SK-N-SH (cell line): ENCODE measurements at regions not wholly inside any gene's neighbourhood (a gene's known extent, or its start where the extent isn't known, plus 50 kb on each side); places are given as distances from the start of the nearest gene placed in this dataset.

ENCODE experiments used
- CTCF ChIA-PET: fragments of 300-600, 350-600 bp; formaldehyde crosslinking; extraction: SDS; loops from one replicate; lab custom pipeline; 2021; lab: Yijun Ruan, JAX
- POLR2A ChIA-PET: fragments of 350-600 bp; sonication (Branson Sonifier 250); formaldehyde crosslinking; extraction: SDS; loops from one replicate; lab custom pipeline; 2020; ENCODE audit warnings: antibody characterized with exemption, inconsistent platforms; lab: Yijun Ruan, JAX
- DNase-seq: peaks from one replicate; pipeline ENCODE4 v3.0.0; 2012
- H2AFZ ChIP-seq: fragments of 200-600 bp; sonication (generic); 2 replicates; pipeline ENCODE4 v1.8.1; 2016; ENCODE audit warnings: antibody characterized with exemption, mild to moderate bottlenecking, low read depth
- H3F3A ChIP-seq: fragments of 200-600 bp; sonication (generic); replicated peaks from 2 replicates; pipeline ENCODE3; 2016; ENCODE audit warnings: antibody characterized with exemption, mild to moderate bottlenecking; ENCODE audit not compliant: insufficient read depth
- H3K27ac ChIP-seq, 2 experiments: fragments of 200-500 bp in 1 of 2; fragments of 200-600 bp in 1 of 2; sonication (Bioruptor generic) in 1 of 2; sonication (generic), shearing (Covaris generic) in 1 of 2; 2 replicates each; pipeline versions ENCODE4 v1.5.1 to v1.6.1; 2014 to 2016; ENCODE audit warnings: low read depth in 2 of 2, inconsistent platforms in 1 of 2, low read length in 1 of 2, mild to moderate bottlenecking in 1 of 2, mixed read lengths in 1 of 2
- H3K27me3 ChIP-seq: fragments of 200-600 bp; sonication (generic), shearing (Covaris generic); 2 replicates; pipeline ENCODE4 v1.6.1; 2016; ENCODE audit warnings: mixed run types; ENCODE audit not compliant: insufficient read depth
- H3K36me3 ChIP-seq, 2 experiments: fragments of 200-500 bp in 1 of 2; fragments of 200-600 bp in 1 of 2; sonication (Bioruptor generic) in 1 of 2; sonication (generic) in 1 of 2; replicated peaks in 1 of 2; 2 replicates each; pipeline versions ENCODE3 to v1.5.1; 2014 to 2016; ENCODE audit warnings: low read length in 1 of 2, mild to moderate bottlenecking in 1 of 2; ENCODE audit not compliant: insufficient read depth in 2 of 2, control insufficient read depth in 1 of 2
- H3K4me1 ChIP-seq, 2 experiments: fragments of 200-500 bp in 1 of 2; fragments of 200-600 bp in 1 of 2; sonication (Bioruptor generic) in 1 of 2; sonication (generic), shearing (Covaris generic) in 1 of 2; 2 replicates each; pipeline versions ENCODE4 v1.5.1 to v1.6.1; 2014 to 2016; ENCODE audit warnings: low read depth in 1 of 2, low read length in 1 of 2, mixed run types in 1 of 2; ENCODE audit not compliant: insufficient read depth in 2 of 2, control insufficient read depth in 1 of 2
- H3K4me2 ChIP-seq: fragments of 200-600 bp; sonication (generic), shearing (Covaris generic); 2 replicates; pipeline ENCODE4 v1.6.1; 2017; ENCODE audit warnings: mixed run types
- H3K4me3 ChIP-seq, 2 experiments: fragments of 200-500 bp in 1 of 2; fragments of 200-600 bp in 1 of 2; sonication (Bioruptor generic) in 1 of 2; sonication (generic), shearing (Covaris generic) in 1 of 2; 2 replicates each; pipeline versions ENCODE4 v1.5.1 to v1.8.1; 2014 to 2016; ENCODE audit warnings: low read depth in 2 of 2, inconsistent platforms in 1 of 2, low read length in 1 of 2, mild to moderate bottlenecking in 1 of 2, mixed read lengths in 1 of 2, moderate library complexity in 1 of 2
- H3K79me2 ChIP-seq: fragments of 200-600 bp; sonication (generic); 2 replicates; pipeline ENCODE4 v1.8.1; 2017; ENCODE audit warnings: mild to moderate bottlenecking; ENCODE audit not compliant: insufficient read depth
- H3K9ac ChIP-seq: fragments of 200-600 bp; sonication (generic); 2 replicates; pipeline ENCODE4 v1.6.1; 2017; ENCODE audit warnings: mixed run types
- H3K9me2 ChIP-seq: fragments of 200-600 bp; sonication (generic); 2 replicates; pipeline ENCODE4 v1.6.1; 2017; ENCODE audit warnings: mixed run types
- H3K9me3 ChIP-seq: fragments of 200-600 bp; sonication (generic); 2 replicates; pipeline ENCODE4 v1.6.1; 2017; ENCODE audit warnings: mixed run types, mild to moderate bottlenecking, moderate library complexity
- H4K20me1 ChIP-seq: fragments of 200-600 bp; sonication (generic); 2 replicates; pipeline ENCODE4 v1.6.1; 2017; ENCODE audit warnings: mild to moderate bottlenecking, mixed run types; ENCODE audit not compliant: insufficient read depth
- CTCF ChIP-seq: fragments of 200-600 bp; sonication (generic); IDR thresholded peaks from 2 replicates; pipeline ENCODE4 v1.6.1; 2017; ENCODE audit warnings: antibody characterized with exemption, mild to moderate bottlenecking, moderate library complexity
- ELF1 ChIP-seq: IDR thresholded peaks from 2 replicates; pipeline ENCODE4 v1.4.0; 2012
- EP300 ChIP-seq, 2 experiments: IDR thresholded peaks; 2 replicates each; pipeline versions ENCODE4 v1.4.0 to v1.6.1; 2012; ENCODE audit warnings: borderline replicate concordance in 1 of 2, low read depth in 1 of 2, low read length in 1 of 2
- FOSL2 ChIP-seq: IDR thresholded peaks from 2 replicates; pipeline ENCODE4 v1.4.0; 2012; ENCODE audit warnings: low read depth, mild to moderate bottlenecking, moderate library complexity, borderline replicate concordance
- FOXJ3 ChIP-seq: sonication (generic); formaldehyde crosslinking; IDR thresholded peaks from 2 replicates; pipeline ENCODE4 v1.5.1; 2020; ENCODE audit warnings: mild to moderate bottlenecking, missing genetic modification reagents
- FOXM1 ChIP-seq: IDR thresholded peaks from 2 replicates; pipeline ENCODE4 v1.4.0; 2012; ENCODE audit warnings: low read depth, mild to moderate bottlenecking
- GABPA ChIP-seq: IDR thresholded peaks from 2 replicates; pipeline ENCODE4 v1.4.0; 2012; ENCODE audit warnings: low read depth, mild to moderate bottlenecking
- GATA2 ChIP-seq: sonication (generic); formaldehyde crosslinking; IDR thresholded peaks from 2 replicates; pipeline ENCODE4 v1.5.0; 2020; ENCODE audit warnings: mild to moderate bottlenecking, missing genetic modification reagents
- JUND ChIP-seq: IDR thresholded peaks from 2 replicates; pipeline ENCODE4 v1.4.0; 2012
- MAX ChIP-seq: IDR thresholded peaks from 2 replicates; pipeline ENCODE4 v1.4.0; 2012; ENCODE audit warnings: low read depth
- MEF2A ChIP-seq: IDR thresholded peaks from 2 replicates; pipeline ENCODE4 v1.4.0; 2012; ENCODE audit warnings: low read depth, borderline replicate concordance
- MXI1 ChIP-seq: IDR thresholded peaks from 2 replicates; pipeline ENCODE4 v1.6.1; 2012; ENCODE audit warnings: mild to moderate bottlenecking, low read depth, low read length, improper control_type of control experiment
- NFIC ChIP-seq: IDR thresholded peaks from 2 replicates; pipeline ENCODE4 v1.4.0; 2012; ENCODE audit warnings: borderline replicate concordance
- PBX3 ChIP-seq: IDR thresholded peaks from 2 replicates; pipeline ENCODE4; 2012
- RCOR1 ChIP-seq: fragments of 150-350 bp; IDR thresholded peaks from 2 replicates; pipeline ENCODE4 v1.6.1; 2017; ENCODE audit warnings: antibody characterized with exemption, low read length
- REST ChIP-seq: IDR thresholded peaks from 2 replicates; pipeline ENCODE4 v1.6.1; 2012; ENCODE audit warnings: mild to moderate bottlenecking, low read depth, low read length, moderate library complexity
- RFX5 ChIP-seq: IDR thresholded peaks from 2 replicates; pipeline ENCODE4 v1.6.1; 2012; ENCODE audit warnings: mild to moderate bottlenecking, improper control_type of control experiment, low read length
- SIN3A ChIP-seq: IDR thresholded peaks from 2 replicates; pipeline ENCODE4 v1.6.1; 2012; ENCODE audit warnings: low read depth, mild to moderate bottlenecking, low read length, moderate library complexity, borderline replicate concordance
- SMC3 ChIP-seq: IDR thresholded peaks from 2 replicates; pipeline ENCODE4 v1.6.1; 2012; ENCODE audit warnings: low read depth, low read length, improper control_type of control experiment
- YY1 ChIP-seq: IDR thresholded peaks from 2 replicates; pipeline ENCODE4 v1.4.0; 2012; ENCODE audit warnings: low read depth, mild to moderate bottlenecking
- ZBTB33 ChIP-seq: IDR thresholded peaks from 2 replicates; pipeline ENCODE4 v1.4.0; 2012; ENCODE audit warnings: low read depth, borderline replicate concordance
- WGBS: methylation state at CpG from one replicate; pipeline ENCODE4 v1.1.6; 2017; ENCODE audit warnings: low lambda C conversion rate; 5-methylcytosine and 5-hydroxymethylcytosine counted together

GRCh38 chr1:83799594-83799993, 199.3 kb downstream of the TTLL7 start:
- TF ChIP-seq GABPA = no peak
- no peak for TF ChIP-seq FOSL2
- TF ChIP-seq ELF1 = no peak
- TF ChIP-seq YY1 = no peak
- no peak for TF ChIP-seq MXI1
- TF ChIP-seq REST = no peak
- no peak for TF ChIP-seq GATA2 (CRISPR knock-in tag)
- TF ChIP-seq JUND = no peak
- TF ChIP-seq SIN3A = no peak
- TF ChIP-seq MEF2A = no peak
- TF ChIP-seq EP300 (IDR thresholded peaks at IDR 0.05; ENCODE audit: borderline replicate concordance in 1 of 2, low read depth in 1 of 2, low read length in 1 of 2) = no peak
- no peak for TF ChIP-seq PBX3
- TF ChIP-seq FOXM1 = no peak
- TF ChIP-seq FOXJ3 (CRISPR knock-in tag) = no peak
- WGBS = 29% methylated on average over 1 of the region's 1 CpG
- Histone ChIP-seq H3K9ac (no peak overlapping the region), H3K4me1 (peaks cover 0 to 8% of the 10 kb centered on the region in 2 experiments; a peak in 2 of 4 replicates), H3K27ac (no peak overlapping the region), H3K79me2 (no peaks in the 10 kb centered on the region), H4K20me1 (no peaks in the 10 kb centered on the region), H3K4me3 (no peak overlapping the region), H3K9me2 (no peaks in the 10 kb centered on the region), H3F3A (no peaks in the 10 kb centered on the region), H3K36me3 (no peaks in the 10 kb centered on the region), H3K27me3 (no peaks in the 10 kb centered on the region), H2AFZ (no peak overlapping the region), H3K9me3 (no peaks in the 10 kb centered on the region), H3K4me2 (no peak overlapping the region)
- ChIA-PET CTCF (interaction anchor here (1.8 kb wide), 1 partner anchor 14 kb away, joined by 5 read pairs; no protein-coding TSS in a partner anchor), POLR2A (no interaction called here)
- no peak for DNase-seq

- no peak overlapping the region for H2AFZ ChIP-seq
- no peak overlapping the region for H3K4me3 ChIP-seq
- no peaks in the 10 kb centered on the region for H3K36me3 ChIP-seq
- no peak overlapping the region for H3K27ac ChIP-seq
- H3K79me2 ChIP-seq = no peaks in the 10 kb centered on the region
- no peaks in the 10 kb centered on the region for H3K9me3 ChIP-seq
- H3K4me2 ChIP-seq = no peak overlapping the region
- no peak for DNase-seq
- POLR2A ChIA-PET = no interaction called here
- CTCF ChIA-PET = interaction anchor here (1.8 kb wide), 1 partner anchor 15 kb away, joined by 5 read pairs; no protein-coding TSS in a partner anchor
- no peak overlapping the region for H3K9ac ChIP-seq
- no peaks in the 10 kb centered on the region for H3K27me3 ChIP-seq
- H4K20me1 ChIP-seq = no peaks in the 10 kb centered on the region
- H3K4me1 ChIP-seq = peaks cover 0 to 8% of the 10 kb centered on the region in 2 experiments; a peak in 2 of 4 replicates
- H3F3A ChIP-seq = no peaks in the 10 kb centered on the region
- H3K9me2 ChIP-seq = no peaks in the 10 kb centered on the region
- no peak for TF ChIP-seq GATA2 (CRISPR knock-in tag)
- no peak for TF ChIP-seq CTCF
- no peak for TF ChIP-seq ZBTB33
- TF ChIP-seq SMC3 = no peak
- TF ChIP-seq EP300 (IDR thresholded peaks at IDR 0.05; ENCODE audit: borderline replicate concordance in 1 of 2, low read depth in 1 of 2, low read length in 1 of 2) = no peak
- no peak for TF ChIP-seq RFX5
- TF ChIP-seq MAX = no peak
- no peak for TF ChIP-seq SIN3A
- TF ChIP-seq RCOR1 = no peak
- no peak for TF ChIP-seq FOXJ3 (CRISPR knock-in tag)
- no peak for TF ChIP-seq FOSL2
- no peak for TF ChIP-seq NFIC
Observed at GRCh38 chr1:83798965-83799364, 200.0 kb downstream of the TTLL7 start.
